HG02623 (cell line): ENCODE measurements at regions not wholly inside any gene's neighbourhood (a gene's known extent, or its start where the extent isn't known, plus 50 kb on each side); places are given as distances from the start of the nearest gene placed in this dataset.

Experiments
- ATAC-seq: cut with Tn5 transposase; IDR thresholded peaks from one replicate; pipeline ENCODE4 v1.9.1; 2021; ENCODE audit warnings: moderate library complexity; ENCODE audit not compliant: unreplicated experiment

DNA sequence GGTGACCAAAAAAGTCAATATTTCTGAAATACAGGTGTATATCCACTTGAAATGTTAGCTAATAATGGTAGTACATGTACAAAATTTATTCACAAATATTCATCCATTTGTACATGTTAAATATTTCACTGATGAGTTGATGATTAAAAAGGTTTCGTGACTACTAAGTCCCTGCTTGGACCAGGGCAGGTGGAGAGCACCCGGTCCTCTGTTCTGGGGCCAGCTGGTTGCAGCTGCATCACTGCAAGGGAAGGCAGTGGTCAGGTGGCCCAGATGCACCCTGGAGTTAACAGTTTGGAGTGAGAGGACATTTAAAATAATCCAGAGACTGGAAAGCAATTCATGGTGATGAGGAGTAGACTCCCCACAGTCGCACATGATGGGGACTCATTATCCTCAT is 141.2 kb downstream of the ZBTB18 start:
- ATAC-seq = no peak

DNA sequence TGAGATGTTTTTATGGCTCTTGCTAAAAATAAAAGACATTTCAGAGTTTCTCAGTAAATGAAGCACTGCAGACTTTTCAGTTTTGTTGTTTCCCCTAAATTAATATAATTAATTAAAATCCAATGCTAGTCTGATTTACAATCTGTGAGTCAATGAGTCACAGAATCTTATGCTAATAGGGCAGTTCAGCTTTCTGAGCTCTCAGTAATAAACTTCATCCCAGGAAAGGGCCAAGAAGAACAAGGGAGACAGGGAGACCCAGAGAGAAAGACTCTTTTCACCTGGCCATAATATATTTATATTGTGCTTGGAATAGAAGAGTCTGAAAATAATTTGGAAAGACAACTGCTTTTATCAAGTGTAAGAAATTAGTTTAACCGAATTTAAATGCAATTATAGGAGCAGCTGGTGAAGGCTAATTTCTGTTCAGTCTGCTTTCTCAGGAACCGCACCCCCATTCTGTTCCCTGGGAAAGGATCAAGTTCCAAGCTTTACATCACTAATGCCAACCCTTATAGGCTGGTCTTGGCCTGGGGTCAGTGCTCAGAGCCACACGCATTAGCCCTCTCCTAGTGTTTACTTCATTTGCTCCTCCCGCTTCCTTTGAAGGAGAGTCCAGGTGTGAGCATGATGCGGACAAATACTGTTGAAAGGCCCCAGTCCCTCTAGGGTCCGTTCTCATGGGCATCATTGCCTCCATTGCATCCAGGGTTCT is 145.6 kb downstream of the ZBTB18 start:
- no peak for ATAC-seq

DNA sequence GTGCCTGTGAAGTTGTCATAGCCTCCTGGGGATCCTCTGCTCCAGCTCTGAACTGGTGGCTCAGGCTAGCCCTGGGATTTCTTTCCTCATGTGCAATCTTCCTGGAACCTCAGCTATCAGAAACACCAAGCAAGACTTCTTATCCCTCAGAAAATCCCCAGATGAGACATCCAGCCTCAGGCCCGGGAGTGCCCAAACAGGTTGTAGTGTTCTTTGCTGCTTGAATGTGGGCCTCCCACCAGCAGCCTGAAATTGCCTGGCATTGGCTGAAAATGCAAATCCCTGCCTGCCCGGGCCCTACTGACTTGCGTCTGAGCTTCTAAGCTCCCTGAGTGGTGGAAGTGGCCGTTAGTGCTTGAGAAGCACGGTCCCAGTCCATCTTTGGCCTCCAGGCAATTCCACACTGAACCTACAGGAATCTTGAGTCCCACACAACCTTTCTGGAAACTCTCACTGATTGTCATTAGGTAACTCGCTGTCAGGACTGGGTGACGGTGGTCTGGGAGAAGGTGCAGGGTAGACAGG is 146.8 kb downstream of the ZBTB18 start:
- ATAC-seq = no peak

DNA sequence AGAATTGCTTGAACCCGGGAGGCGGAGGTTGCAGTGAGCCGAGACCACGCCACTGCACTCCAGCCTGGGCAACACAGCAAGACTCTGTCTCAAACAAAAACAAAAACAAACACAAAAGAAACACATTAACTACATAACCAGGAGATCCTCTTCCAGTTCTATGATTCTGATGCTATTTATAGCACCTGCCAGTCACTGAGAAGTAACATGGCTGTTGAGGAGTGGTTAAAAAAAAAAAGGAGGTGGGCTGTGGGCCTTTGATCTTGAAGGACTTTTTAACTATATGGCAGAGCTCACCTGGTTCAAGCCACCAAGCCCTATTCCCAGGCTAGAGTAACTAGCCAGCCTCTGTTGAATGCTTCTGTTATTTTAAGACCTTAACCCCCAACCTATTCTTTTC is 148.8 kb downstream of the ZBTB18 start:
- no peak for ATAC-seq

DNA sequence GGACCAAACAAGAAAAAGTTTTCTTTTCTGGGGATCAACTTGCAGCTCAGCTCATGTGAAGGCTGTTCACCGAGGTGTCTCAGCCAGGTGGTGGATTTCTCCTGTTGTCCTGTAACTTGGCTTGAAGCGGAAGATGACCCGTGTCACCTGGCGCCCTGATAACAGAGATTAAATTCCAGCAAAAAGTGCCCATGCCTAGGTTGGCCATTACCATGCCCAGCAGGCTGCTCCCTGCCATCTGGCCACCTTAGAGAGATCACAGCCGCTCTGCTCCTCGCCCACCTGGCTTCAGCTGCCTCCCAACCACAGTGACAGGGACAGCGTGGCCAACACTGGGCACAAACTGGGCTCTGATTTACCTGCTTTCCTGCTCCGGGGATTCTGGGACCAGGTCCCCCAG is 149.5 kb downstream of the ZBTB18 start:
- no peak for ATAC-seq

DNA sequence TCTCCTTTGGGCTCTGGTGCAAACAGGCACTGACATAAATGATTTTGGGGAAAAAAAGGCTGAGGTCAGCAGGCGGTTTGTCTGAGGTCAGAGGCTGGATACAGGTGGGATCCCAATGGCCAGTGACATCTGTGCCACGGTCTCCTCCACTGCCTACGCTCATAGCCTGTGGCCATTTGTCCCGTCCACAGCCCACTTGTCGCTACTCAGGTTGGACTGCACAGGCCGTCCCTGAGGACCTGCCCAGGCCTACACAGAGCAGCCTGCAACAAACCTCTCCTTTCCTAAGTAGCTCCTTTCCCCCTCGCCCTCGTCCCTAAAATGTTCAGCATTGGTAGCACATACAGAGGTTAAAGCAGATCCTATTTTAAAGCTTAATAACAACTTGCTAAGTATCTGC is 150.7 kb downstream of the ZBTB18 start:
- no peak for ATAC-seq

DNA sequence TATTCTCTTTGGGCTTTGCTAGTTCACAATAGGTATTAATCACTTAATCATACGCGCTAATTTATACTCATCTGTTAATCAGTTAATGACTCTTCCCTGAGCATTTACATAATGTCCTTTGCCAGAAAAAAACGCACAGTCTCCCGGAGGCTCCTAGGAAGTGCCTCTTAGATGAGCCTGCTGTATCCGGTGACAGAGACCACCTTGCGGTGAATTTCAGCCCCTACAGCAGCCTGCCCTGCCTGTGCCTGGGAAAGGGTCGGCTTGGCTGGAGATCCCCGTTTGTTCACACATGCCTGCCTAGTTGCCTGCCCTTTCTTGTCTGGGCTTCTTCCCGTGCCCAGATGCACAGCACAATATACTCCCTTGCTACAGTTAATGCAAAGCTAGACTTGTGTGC is 152.9 kb downstream of the ZBTB18 start:
- no peak for ATAC-seq

DNA sequence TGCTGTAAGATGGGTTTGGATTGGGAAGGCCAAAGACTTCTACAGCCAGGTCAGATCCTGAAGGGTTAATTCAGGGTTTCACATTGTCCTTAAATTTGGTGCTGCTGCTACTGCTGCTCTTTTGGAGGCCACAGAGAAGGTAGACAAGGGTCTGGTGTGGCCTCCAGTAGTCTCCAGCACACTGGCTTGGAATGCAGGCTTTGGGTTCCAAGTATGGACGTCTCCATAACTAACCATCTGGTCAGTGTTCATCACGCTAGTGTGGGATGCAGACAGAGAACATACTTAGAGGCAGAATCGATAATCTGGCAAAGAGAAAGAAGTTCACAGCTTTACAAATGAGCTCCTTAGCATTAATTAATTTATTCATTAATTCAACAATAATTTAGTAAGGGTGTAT is 154.1 kb downstream of the ZBTB18 start:
- no peak for ATAC-seq

DNA sequence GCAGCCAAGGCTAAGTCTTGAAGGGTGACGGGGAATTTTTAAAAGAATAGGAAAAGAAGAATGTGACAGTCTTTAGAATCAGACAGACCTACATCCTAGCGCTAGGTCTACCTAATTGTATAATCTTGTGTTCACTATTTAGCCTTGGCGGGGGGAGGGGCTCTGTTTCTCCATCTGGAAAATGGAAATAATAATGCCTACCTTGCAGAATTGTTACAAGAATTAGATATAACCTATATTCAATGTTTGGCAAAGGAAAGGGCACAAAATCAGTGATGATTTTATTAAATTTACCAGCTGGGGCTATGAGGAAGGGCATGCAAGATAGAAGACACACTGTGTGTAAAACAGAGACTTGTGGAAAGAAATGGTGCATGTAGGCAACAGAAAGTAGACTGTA is 154.8 kb downstream of the ZBTB18 start:
- ATAC-seq = no peak

DNA sequence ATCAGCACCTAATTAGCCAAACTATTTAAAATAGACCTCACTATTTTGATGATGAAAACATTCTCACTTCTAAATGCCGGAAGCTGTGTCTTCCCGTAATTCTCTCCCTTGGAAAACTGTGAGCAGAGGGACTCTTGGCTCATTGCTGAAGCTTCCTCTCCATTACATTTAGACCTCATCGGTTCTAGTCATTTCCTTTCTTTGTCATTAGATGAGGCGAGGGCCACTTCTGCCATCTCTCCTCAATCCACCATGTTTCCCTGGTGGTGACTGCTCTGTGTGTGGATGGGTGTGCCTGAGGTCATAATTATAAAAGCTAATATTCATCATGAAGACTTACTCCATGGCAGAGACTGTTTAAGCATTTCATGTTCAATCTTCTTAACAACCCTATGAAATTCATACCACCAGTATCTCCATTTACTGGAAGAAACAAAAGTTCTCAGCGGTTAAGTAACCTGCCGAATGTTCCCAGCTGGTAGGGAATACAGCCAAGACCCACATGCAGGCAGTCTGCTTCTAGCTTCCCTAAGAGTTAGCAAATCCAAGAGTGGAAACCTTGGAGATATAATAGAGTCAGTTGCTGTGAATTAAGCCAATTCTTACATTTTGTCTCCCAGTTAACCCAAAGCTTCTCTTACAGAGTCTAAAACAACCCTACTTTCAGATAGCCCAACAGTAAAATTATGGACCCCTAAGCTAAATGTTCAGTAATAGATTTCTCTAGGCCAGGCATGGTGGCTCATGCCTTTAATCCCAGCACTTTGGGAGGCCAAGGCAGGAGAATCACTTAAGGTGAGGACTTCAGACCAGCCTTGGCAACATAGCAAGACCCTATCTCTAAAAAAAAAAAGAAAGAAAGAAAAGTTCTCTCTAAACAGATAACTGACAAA is 156.2 kb downstream of the ZBTB18 start:
- ATAC-seq = no peak

DNA sequence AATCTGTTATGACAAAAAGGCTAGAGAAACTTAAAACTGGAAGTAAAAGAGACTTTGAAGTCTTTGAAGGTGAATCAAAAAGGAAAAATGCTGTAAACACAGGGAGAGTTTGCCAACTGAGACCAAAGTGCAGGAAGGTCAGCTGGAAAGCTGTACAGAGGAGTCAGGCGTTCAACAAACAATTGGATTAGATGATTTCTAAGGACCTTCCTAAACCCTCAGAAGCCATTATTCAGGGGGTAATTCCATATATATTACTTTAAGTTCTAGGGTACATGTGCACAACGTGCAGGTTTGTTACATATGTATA is 156.8 kb downstream of the ZBTB18 start:
- no peak for ATAC-seq

DNA sequence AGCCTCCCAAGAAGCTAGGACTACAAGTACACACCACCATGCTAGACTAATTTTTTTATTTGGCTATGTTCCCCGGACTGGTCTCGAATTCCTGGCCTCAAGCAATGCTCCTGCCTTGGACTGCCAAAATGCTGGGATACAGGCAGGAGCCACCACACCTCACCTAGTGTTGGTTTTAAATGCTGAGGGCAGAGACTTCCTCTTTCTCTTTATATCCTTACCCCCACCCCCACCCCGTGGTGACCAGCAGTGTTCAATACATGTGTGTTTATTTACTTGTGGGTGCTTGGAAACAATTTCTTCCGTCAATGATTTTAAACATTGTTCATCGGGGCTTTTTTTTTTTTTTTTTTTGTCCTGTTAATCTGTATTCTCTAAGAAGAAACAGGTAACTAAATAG is 158.9 kb downstream of the ZBTB18 start:
- ATAC-seq = no peak

DNA sequence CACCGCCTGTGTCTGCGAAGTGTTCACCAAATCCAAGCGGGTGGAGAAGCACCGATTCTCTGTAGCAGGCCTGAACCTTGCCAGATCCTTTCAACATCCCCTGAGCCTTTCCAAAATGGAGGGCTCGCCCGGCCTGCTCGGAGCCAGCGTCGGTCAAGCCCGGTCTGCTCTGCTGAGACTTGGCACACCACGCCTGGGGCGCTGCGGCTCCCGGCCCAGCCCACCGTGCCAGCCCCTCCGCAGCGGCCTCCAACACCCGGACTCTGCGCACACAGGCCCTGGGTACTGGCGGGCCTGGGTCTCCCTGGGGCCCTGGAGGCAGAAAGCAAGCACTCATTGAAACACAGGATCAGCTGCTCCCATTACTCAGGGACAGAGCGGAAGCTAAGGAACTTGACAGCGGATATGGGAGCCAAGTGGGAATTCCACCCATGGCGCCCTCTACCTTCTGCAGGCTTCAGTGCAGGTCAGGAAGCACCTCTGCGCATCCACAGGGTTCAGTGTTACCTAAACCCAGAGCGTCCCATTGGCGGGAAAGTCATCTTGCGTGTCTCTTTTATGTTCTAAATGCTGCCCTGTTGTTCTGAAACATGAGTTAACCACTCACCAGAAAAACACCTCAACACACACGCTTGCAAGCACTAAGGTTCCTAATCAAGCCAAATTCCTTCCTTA is 159.9 kb downstream of the ZBTB18 start:
- ATAC-seq = no peak

DNA sequence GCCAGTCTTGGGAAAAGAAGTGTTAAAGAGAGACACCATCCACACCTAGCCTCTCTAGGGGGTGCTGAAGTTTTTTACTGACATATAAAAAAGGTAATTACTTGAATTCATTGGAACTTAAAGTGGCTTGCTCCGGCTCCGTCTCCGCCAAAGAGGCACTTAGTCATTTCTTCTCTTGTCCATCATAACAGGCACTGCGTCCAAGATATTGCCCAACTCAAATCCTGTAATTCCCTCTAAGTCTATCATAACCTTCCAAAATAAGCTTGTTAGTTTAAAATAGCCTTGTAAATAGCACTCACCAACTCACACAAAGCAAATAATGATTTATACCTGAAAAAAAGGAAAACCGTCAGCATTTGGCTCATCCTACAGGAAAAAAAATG is 160.5 kb downstream of the ZBTB18 start:
- ATAC-seq = no peak

DNA sequence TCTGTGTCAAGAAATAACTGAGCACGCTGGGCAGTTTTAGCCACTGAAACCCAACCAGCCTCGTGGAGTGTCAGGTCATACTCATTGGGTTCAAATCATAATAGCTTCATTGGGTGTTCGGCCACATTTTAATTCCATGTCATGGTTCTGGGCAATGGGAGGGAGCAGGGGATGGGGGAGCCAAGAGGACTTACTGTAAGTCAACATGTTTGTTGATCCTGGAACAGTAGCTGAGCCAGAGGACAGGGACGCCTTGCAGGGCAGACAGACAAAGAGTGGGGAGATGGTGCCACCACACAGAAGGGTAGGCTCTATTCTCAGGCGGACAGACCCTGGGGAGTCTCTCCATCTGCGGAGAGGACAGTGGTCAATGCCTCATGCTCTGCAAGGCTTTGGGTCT is 161.1 kb downstream of the ZBTB18 start:
- no peak for ATAC-seq

DNA sequence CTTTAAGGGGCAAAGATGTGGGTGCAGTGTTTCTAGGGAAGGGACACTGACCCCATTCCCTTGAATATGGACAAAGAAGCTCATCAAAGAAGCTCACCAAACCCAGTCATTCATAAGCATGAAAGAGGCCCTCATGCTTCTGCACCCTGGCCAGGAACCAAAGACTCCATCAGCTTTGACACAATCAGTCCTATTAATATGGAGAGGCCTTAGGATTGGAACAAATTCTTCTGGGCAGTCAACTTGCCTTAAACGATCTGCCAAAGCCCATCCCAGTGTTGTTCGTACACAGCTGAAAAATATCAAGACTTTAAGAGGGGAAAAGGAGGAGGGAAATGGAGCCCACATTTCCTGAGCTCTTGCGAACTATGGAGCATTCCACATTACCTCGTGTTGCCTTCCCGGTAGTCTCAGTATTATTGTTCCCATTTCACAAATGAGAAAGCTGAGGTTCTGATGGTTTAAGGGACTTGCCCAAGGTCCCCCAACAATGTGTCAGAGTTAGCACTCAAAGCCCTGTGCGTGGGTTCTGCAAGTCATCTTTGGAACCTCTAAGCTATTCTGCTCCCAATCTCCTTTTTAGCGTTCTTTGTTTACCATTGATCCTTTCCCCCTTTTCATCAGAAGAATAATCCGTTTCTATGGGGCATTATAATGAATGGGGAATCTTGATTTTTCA is 161.9 kb downstream of the ZBTB18 start:
- no peak for ATAC-seq

DNA sequence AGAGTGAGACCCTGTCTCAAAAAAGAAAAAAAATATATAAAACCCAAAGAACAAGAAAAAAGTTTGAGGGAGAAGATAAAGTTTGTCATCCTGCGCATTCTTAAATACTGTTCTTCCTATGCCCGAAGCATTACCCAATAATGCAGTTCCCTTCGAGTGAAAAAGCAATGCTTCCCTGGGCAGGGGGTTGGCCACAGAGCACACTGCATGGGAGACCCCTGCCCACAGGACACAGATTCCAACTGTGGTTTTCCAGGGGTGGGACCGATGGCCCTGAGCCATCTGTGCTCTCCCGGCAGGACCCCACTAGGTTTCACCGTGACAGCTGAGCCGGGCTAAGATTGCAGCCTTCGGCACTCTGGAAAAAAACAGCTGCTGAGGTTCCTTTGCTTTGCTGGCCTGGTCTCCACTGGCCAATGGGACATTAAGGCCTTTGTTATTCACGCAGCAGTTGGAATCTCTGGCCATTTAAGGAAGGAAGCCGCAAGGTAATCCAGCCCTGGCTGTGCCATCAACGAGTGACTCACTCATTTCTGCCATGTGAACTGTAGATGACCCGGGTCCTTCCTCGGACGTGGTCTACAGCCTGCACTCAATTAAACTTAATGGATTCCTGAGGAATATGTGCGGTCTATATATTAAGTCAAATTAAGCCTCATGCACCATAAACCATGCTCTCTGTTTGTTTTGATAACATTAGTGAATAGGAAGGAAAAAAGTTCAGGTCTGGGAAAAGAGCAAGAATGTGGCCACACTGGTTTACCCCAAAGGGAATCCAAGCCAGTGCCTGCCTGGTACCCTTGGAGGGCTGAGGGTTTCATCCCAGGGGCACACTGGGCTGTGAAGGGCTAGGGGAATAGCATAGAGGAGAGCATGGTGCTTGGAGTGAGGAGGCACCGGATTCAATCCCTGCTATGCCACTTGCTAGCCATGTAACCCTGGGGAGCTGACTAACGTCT is 163.2 kb downstream of the ZBTB18 start:
- ATAC-seq = no peak

DNA sequence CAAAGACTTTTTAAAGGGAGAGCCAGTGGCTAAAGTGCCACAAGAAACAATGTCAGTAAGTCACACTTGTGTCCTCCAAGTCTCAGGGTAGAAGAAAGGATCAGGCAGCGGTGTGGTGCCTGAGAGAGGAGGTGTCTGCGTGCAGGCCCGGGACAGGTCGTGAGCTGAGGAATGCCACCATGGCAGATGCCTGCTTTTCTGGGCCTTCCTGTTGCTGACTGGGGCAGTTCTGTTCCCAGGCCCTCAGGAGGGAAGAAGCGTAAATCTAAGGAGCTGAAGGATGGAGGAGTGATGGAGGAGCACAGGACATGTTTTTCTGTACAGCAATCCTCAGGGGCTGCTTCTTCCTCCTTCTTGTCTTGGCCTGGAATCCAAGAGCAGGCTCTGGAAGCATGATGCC is 165.8 kb downstream of the ZBTB18 start:
- ATAC-seq = no peak

DNA sequence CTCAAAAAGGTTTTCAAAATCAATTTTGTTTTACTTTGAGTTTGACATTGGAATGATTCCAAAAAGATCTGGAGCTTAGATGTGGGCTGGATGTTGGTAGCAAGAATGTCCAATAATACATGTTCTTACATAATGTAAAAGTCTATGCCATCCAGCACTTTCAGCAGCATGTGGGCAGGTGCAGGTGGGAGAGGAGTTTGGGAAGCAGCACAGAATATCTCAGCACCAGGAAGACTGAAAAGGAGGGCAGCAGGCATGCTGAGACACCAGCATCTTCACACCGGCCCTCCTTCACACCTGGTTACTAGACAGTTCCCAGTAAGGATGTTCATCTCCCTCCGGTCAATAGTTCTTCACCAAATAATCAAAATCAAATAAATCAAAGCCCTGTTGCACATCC is 166.6 kb downstream of the ZBTB18 start:
- no peak for ATAC-seq

DNA sequence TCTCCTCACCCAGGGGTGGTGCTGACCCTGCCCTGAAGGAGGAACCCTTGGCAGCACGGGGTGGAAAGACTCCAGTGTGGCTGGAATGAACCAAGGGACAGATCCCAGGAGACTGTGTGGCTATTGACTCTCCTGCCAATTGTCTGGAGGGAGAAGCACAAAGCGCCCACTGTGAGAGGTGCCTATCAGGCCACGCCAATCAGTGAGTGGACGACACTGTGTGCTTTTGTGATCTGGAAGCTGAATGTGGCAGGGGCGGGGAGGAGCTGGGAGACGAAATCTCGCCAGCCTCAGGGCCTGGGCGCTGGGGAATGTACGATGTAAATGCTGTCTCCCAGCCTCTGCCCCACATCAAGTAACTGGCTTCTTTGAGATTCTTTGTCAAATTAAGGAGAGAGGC is 167.1 kb downstream of the ZBTB18 start:
- no peak for ATAC-seq
